ENCODE measurements at regions not wholly inside any gene's neighbourhood (a gene's known extent, or its start where the extent isn't known, plus 50 kb on each side); places are given as distances from the start of the nearest gene placed in this dataset.
A peak's percentile ranks its signal among the peaks of the same experiment; 100 is the strongest.

GRCh38 chr13:105445796-105446195 lies 1089.7 kb downstream of the EFNB2 start:
- intact Hi-C loops (cut with DNase I; ENCODE audit: low total_unique reads), result no loop called here
- no peak overlapping the region for H3K4me3 ChIP-seq (ENCODE audit: low read depth, poor library complexity, severe bottlenecking)
- TF ChIP-seq POLR2A (IDR thresholded peaks at IDR 0.05), result no peak
- WGBS, 2 donors, result 83 to 84% methylated on average over 4 of the region's 4 CpGs
- no peak for DNase-seq (ENCODE audit: low spot score in 2 of 2)

- TF ChIP-seq POLR2A (IDR thresholded peaks at IDR 0.05) (no peak), CTCF (IDR thresholded peaks at IDR 0.05) (no peak)
- peak in 1 of 2 donors; percentile 40 for DNase-seq (ENCODE audit: low spot score in 2 of 2)
- H3K4me3 ChIP-seq (ENCODE audit: low read depth, poor library complexity, severe bottlenecking), result no peak overlapping the region
- 18 to 26% methylated on average over 3 of the region's 3 CpGs for WGBS, 2 donors
- intact Hi-C loops (cut with DNase I; ENCODE audit: low total_unique reads), result no loop called here
Observed at GRCh38 chr13:105442949-105443699, 1092.3 kb downstream of the EFNB2 start.

GRCh38 chr13:105442040-105442439 lies 1093.4 kb downstream of the EFNB2 start:
- TF ChIP-seq POLR2A (IDR thresholded peaks at IDR 0.05) (no peak), CTCF (IDR thresholded peaks at IDR 0.05) (no peak)
- intact Hi-C loops (cut with DNase I; ENCODE audit: low total_unique reads), result no loop called here
- H3K4me3 ChIP-seq (ENCODE audit: low read depth, poor library complexity, severe bottlenecking), result no peak overlapping the region
- DNase-seq (ENCODE audit: low spot score in 2 of 2), result no peak
- 48 to 51% methylated on average over 3 of the region's 3 CpGs for WGBS, 2 donors

- intact Hi-C loops (cut with DNase I; ENCODE audit: low total_unique reads), result no loop called here
- DNase-seq (ENCODE audit: low spot score in 2 of 2), result no peak
- TF ChIP-seq CTCF (IDR thresholded peaks at IDR 0.05) (no peak), POLR2A (IDR thresholded peaks at IDR 0.05) (no peak)
- 59 to 65% methylated on average over 9 of the region's 9 CpGs for WGBS, 2 donors
- no peak overlapping the region for H3K4me3 ChIP-seq (ENCODE audit: low read depth, poor library complexity, severe bottlenecking)
Observed at GRCh38 chr13:105441051-105441750, 1094.3 kb downstream of the EFNB2 start.

GRCh38 chr13:105436943-105437342 lies 1098.5 kb downstream of the EFNB2 start:
- intact Hi-C loops (cut with DNase I; ENCODE audit: low total_unique reads), result no loop called here
- no peak overlapping the region for H3K4me3 ChIP-seq (ENCODE audit: low read depth, poor library complexity, severe bottlenecking)
- DNase-seq (ENCODE audit: low spot score in 2 of 2), result no peak
- no peak for TF ChIP-seq POLR2A (IDR thresholded peaks at IDR 0.05)
- no peak for TF ChIP-seq CTCF (IDR thresholded peaks at IDR 0.05)

GRCh38 chr13:105432438-105432837 lies 1103.0 kb downstream of the EFNB2 start:
- TF ChIP-seq CTCF (IDR thresholded peaks at IDR 0.05) (no peak), POLR2A (IDR thresholded peaks at IDR 0.05) (no peak)
- no peak for DNase-seq (ENCODE audit: low spot score in 2 of 2)
- H3K4me3 ChIP-seq (ENCODE audit: low read depth, poor library complexity, severe bottlenecking), result no peak overlapping the region
- intact Hi-C loops (cut with DNase I; ENCODE audit: low total_unique reads), result no loop called here
- WGBS, 2 donors, result 79 to 87% methylated on average over 2 of the region's 2 CpGs

All from lower leg skin (tissue), 4 donors.